Heart left ventricle (tissue), 13 donors: ENCODE measurements at regions not wholly inside any gene's neighbourhood (a gene's known extent, or its start where the extent isn't known, plus 50 kb on each side); places are given as distances from the start of the nearest gene placed in this dataset.

ENCODE experiments used
- POLR2A ChIP-seq, 2 donors: fragments of 450-650 bp; IDR thresholded peaks; one replicate each; pipeline ENCODE4 v1.6.1; 2017; ENCODE audit warnings: antibody characterized with exemption in 2 of 2, mild to moderate bottlenecking in 2 of 2, moderate library complexity in 2 of 2
- TF ChIP-seq, protein P1 (sequence below), 12 donors: fragments of 200-600 bp; sonication (generic) in 4 of 12; IDR thresholded peaks; one replicate each; pipeline versions ENCODE4 v1.5.0 to v1.8.0; 2018 to 2022; ENCODE audit warnings: antibody characterized with exemption in 12 of 12, mild to moderate bottlenecking in 5 of 12
- donor health status: ischemic (EF 13 %, LVEDD 7.1; RV severe dilation, severe dysfunction).
- donor health status: DM: no; HTN: yes; CAD: no.
- donor health status: DM: no; HTN: no; CAD: no.
- donor health status: ischemic (EF 25% LVEDD 6.9; RV normal size, moderate dysfunction).
- donor health status: ischemic (EF 25% LVEDD 5.7; RV mildly dilated, moderate dysfunction).
- donor health status: ischemic (EF 35%, LVEDD 5.7; RV mildly dilated, moderate dysfunction).
- donor health status: nonischemic (EF 11% LVEDD 7.7; RV severe dilation, severe dysfunction).
- donor health status: DM: yes; HTN: yes; CAD: no.
- donor health status: PGD.
- donor health status: ischemic (EF 29% LVEDD 5.4; RV normal size, mild dysfunction).
- donor health status: nonischemic (EF 23%, LVEDD 6.1; RV moderate dilation, normal function).

GRCh38 chr12:24407884-24408283, 458.4 kb upstream of the SOX5 start:
- TF ChIP-seq, protein P1, sequence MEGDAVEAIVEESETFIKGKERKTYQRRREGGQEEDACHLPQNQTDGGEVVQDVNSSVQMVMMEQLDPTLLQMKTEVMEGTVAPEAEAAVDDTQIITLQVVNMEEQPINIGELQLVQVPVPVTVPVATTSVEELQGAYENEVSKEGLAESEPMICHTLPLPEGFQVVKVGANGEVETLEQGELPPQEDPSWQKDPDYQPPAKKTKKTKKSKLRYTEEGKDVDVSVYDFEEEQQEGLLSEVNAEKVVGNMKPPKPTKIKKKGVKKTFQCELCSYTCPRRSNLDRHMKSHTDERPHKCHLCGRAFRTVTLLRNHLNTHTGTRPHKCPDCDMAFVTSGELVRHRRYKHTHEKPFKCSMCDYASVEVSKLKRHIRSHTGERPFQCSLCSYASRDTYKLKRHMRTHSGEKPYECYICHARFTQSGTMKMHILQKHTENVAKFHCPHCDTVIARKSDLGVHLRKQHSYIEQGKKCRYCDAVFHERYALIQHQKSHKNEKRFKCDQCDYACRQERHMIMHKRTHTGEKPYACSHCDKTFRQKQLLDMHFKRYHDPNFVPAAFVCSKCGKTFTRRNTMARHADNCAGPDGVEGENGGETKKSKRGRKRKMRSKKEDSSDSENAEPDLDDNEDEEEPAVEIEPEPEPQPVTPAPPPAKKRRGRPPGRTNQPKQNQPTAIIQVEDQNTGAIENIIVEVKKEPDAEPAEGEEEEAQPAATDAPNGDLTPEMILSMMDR (IDR thresholded peaks at IDR 0.05) = no peak
- no peak for TF ChIP-seq POLR2A (IDR thresholded peaks at IDR 0.05)
